Testis (tissue), 2 donors: ENCODE measurements at regions not wholly inside any gene's neighbourhood (a gene's known extent, or its start where the extent isn't known, plus 50 kb on each side); places are given as distances from the start of the nearest gene placed in this dataset.

Experiments used
- CTCF ChIP-seq, 3 experiments: fragments of 450-650 bp in 2 of 3; fragments of 200-600 bp in 1 of 3; sonication (generic) in 1 of 3; IDR thresholded peaks; one replicate each; pipeline ENCODE4 v1.5.1; 2016 to 2019; ENCODE audit warnings: antibody characterized with exemption in 3 of 3, mild to moderate bottlenecking in 2 of 3, moderate library complexity in 1 of 3
- POLR2A ChIP-seq: fragments of 450-650 bp; IDR thresholded peaks from one replicate; pipeline ENCODE4 v1.6.1; 2017; ENCODE audit warnings: antibody characterized with exemption, mild to moderate bottlenecking, moderate library complexity

DNA sequence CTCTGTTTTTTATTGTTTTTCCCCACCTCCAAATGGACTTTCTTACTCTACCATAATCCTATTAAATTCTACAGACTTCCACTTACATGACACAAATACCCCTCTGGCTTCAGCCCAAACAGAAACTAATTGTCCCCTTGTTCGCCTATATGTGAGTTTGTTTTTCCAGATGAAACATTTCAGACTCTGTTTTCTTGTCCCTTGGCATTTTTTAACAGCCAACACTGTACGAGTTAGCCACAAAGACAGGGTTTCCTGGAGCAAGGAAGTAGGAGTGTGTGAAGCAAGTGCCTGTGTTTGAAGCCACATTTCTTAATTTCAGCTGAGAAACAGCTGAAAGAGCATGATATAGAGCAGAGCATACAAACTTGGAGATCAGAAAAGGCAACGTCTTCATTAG lies 382.2 kb upstream of the CDH5 start:
- TF ChIP-seq CTCF (IDR thresholded peaks at IDR 0.05) (no peak), POLR2A (no peak)
